GM12892 (cell line): ENCODE measurements at regions not wholly inside any gene's neighbourhood (a gene's known extent, or its start where the extent isn't known, plus 50 kb on each side); places are given as distances from the start of the nearest gene placed in this dataset.

ENCODE experiments used
- POLR2A ChIP-seq: IDR thresholded peaks from 2 replicates; pipeline ENCODE4 v1.6.1; 2011; ENCODE audit warnings: low read depth, low read length, control low read depth
- POLR2AphosphoS5 ChIP-seq: IDR thresholded peaks from 2 replicates; pipeline ENCODE4 v1.6.1; 2011; ENCODE audit warnings: low read depth, low read length, control low read depth

DNA sequence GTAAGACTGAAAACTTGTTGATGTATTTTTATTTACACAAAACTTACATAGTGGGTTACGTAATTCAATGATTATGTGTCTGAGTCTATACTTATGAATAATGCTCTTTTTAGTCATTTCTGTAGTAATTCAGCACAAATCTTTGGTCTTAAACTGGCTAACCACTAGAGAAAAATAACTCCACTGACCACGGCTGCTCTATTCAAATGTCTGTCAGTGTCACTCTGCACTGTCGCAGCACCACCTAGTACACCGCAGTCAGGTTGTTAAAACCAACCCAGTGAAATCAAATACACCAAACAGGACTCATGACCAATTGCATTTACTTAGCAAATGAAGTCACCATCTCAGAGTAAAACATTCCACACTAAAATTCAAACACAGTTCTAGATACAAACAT, 93.5 kb upstream of the CCDC28A start:
- TF ChIP-seq POLR2AphosphoS5 (no peak), POLR2A (no peak)
